ACC112 (cell line): ENCODE measurements at regions not wholly inside any gene's neighbourhood (a gene's known extent, or its start where the extent isn't known, plus 50 kb on each side); places are given as distances from the start of the nearest gene placed in this dataset.
A peak's percentile ranks its signal among the peaks of the same experiment; 100 is the strongest.

ENCODE experiments used
- H2AFZ ChIP-seq: fragments of 200-600 bp; sonication (generic); one replicate; pipeline ENCODE4 v1.6.0; 2017; ENCODE audit warnings: antibody characterized with exemption, low read length; ENCODE audit not compliant: unreplicated experiment
- H3K27ac ChIP-seq: fragments of 200-600 bp; sonication (generic); 2 replicates; pipeline ENCODE4 v1.5.1; 2014; ENCODE audit warnings: low read depth, mild to moderate bottlenecking, antibody characterized with exemption, low read length, moderate library complexity
- H3K27me3 ChIP-seq: fragments of 200-600 bp; sonication (generic); 2 replicates; pipeline ENCODE4 v1.6.1; 2014; ENCODE audit warnings: mild to moderate bottlenecking, antibody characterized with exemption, low read length, moderate library complexity, mixed read lengths; ENCODE audit not compliant: insufficient read depth
- H3K36me3 ChIP-seq: fragments of 200-600 bp; sonication (generic); 2 replicates; pipeline ENCODE4 v1.6.1; 2016; ENCODE audit warnings: mild to moderate bottlenecking, antibody characterized with exemption, low read length, moderate library complexity, mixed read lengths; ENCODE audit not compliant: insufficient read depth
- H3K4me1 ChIP-seq: fragments of 200-600 bp; sonication (generic); one replicate; pipeline ENCODE4 v1.6.1; 2016; ENCODE audit warnings: low read length, mixed read lengths; ENCODE audit not compliant: insufficient read depth, unreplicated experiment, control insufficient read depth
- H3K4me3 ChIP-seq: fragments of 200-600 bp; sonication (generic); 2 replicates; pipeline ENCODE4 v1.5.1; 2014; ENCODE audit warnings: mild to moderate bottlenecking, low read depth, low read length
- H3K79me2 ChIP-seq: fragments of 200-600 bp; sonication (generic); one replicate; pipeline ENCODE4 v1.6.0; 2016; ENCODE audit warnings: low read length; ENCODE audit not compliant: control insufficient read depth, unreplicated experiment, insufficient read depth

DNA sequence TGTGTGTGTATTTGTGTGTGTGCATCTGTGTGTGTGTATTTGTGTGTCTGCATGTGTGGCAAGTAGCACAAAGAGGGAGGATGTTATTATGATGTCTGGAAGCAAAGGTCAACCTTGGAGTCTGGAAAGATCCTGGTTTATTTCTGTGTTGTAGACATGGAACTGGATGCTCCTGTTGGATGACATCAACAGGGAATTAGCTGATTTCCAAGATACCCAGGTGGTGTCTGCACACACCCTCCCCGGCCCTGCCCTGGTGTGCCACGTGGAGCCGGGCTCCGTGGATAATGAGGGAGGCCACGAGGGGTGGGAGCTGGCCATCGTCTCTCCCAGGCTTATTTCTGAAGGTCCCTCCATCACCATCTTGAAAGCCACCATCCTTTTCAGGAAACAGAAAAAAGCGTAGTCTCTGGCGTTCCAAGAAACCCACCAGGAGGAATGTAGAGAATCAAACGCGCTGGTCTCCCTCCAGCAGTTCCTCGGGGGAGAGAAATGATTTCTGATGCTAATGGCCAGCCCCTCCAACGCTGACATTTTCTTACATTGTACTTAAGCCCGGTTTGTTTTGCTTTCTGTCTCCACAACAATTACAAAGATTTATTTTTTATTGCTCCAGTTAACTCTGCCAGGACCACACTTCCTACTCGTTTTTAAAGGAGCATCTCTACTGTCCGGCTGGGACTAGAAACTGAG, 93.3 kb downstream of the FOXL1 start:
- Histone ChIP-seq H3K79me2 (no peaks in the 10 kb centered on the region), H3K4me1 (peaks cover 23% of the 10 kb centered on the region), H3K36me3 (no peaks in the 10 kb centered on the region), H3K27me3 (no peaks in the 10 kb centered on the region), H3K27ac (no peak overlapping the region), H2AFZ (peak overlapping the region; percentile 73), H3K4me3 (no peak overlapping the region)

DNA sequence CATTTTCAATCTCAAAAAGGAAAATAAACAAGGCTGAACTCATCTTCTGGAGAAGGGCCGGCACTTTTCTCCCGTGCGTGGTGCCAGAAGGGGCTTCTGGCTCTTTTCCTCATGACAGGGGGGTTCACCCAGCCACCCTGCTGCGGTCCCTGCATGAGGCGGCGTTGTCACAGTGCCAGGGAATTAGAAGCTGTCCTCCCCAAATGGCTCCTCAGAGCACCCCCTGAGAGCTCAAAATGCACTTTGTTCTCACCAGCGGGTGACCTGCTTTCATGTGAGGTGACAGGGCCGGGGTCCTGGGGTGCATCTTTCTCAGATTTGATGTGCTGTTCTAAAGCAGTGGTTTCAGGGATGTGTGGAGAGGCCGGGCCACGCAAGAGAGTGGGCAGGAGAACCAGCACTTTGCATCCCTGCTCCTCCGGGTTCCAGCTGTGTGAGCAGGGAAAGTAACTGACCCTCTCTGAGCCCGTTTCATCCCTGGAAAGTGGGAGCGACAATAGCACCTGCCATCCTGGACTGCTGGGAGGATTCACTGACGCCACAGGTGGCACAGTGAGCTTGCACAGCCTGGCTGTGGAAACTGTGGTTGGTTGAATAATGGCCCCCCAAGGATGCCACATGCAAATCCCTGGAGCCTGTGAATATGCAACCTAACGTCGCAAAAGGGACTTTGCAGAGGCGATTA, 94.0 kb downstream of the FOXL1 start:
- H3K4me3 ChIP-seq: no peak overlapping the region
- H3K4me1 ChIP-seq: peaks cover 20% of the 10 kb centered on the region
- no peaks in the 10 kb centered on the region for H3K27me3 ChIP-seq
- no peaks in the 10 kb centered on the region for H3K36me3 ChIP-seq
- H3K27ac ChIP-seq: no peak overlapping the region
- no peaks in the 10 kb centered on the region for H3K79me2 ChIP-seq
- no peak overlapping the region for H2AFZ ChIP-seq

DNA sequence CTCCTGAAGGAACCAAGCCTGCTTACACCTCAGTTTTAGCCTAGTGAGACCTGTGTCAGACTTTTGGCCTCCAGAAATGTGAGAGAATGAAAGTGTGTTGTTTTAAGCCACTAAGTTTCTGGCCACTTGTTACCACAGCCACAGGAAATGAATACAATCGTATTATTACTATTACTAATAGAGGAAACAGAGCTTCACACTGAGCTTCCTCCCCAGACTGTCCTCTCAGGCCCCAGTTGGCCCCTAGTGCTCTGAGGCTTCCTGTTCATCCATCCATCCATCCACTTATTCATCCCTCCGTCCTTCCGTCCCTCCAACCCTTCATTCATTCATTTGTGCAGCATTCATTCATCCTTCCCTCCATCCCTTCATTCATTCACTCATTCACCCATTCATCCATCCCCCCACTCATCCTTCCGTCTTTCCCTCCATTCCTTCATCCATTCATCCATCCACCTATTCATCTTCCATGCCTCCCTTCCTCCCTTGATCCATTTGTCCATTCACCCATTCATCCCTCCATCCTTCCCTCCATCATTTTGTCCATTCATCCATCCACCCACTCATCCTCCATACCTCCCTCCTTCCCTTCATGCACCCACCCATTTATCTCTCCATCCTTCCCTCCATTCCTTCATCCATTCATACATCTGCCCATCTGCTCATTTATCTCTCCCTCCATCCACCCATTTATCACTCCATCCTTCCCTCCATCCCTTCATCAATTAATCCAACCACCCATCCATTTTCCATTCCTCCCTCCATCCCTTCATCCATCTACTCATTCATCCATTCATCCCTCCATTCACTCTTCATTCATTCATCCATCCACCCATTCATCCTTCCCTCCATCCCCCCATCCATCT, 95.0 kb downstream of the FOXL1 start:
- Histone ChIP-seq H3K4me3 (no peak overlapping the region), H3K27me3 (no peaks in the 10 kb centered on the region), H2AFZ (no peak overlapping the region), H3K27ac (no peak overlapping the region), H3K79me2 (no peaks in the 10 kb centered on the region), H3K4me1 (peaks cover 17% of the 10 kb centered on the region), H3K36me3 (no peaks in the 10 kb centered on the region)

DNA sequence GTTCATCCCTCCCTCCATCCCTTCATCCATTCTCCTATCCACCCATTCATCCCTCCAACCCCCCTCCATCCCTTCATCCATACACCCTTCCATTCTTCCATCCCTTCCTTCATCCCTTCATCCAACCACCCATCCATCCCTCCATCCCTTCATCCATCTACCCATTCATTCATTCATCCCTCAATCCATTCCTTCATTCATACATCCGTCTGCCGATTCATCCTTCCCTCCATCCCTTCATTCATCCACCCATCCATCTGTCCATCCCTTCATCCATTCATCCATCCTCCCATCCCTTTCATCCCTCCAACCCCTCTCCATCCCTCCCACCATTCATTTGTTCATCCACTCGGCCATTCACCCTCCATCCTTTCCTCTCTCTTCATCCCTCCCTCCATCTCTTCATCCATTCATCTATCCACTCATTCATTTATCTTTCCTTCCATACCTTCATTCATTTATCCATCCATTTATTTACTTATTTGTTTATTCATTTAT, 95.7 kb downstream of the FOXL1 start:
- no peak overlapping the region for H2AFZ ChIP-seq
- no peak overlapping the region for H3K27ac ChIP-seq
- H3K4me1 ChIP-seq: peaks cover 17% of the 10 kb centered on the region
- no peak overlapping the region for H3K4me3 ChIP-seq
- H3K27me3 ChIP-seq: no peaks in the 10 kb centered on the region
- H3K36me3 ChIP-seq: no peaks in the 10 kb centered on the region
- H3K79me2 ChIP-seq: no peaks in the 10 kb centered on the region

DNA sequence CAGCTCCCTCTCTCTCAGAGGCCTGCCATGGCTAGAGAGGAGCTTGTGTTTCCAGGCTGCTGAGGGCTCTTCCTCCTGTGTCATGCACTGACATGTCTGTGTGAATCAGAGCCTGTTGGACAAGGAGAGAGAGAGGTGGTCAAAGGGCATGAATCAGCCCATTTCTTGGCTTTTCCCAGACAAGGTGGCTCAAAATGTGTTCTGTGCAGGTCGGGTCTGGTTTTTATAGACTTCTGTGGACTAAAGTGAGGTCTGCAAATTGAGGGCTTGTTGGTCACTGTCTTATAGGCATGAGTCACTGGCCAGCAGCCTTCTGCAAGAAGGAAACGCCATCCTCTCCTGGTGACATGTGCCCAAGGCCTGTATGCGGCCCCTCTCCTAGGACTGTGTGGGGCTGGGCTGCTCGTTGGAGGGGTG, 97.9 kb downstream of the FOXL1 start:
- Histone ChIP-seq H3K27me3 (no peaks in the 10 kb centered on the region), H3K27ac (peak overlapping the region; percentile 75), H3K4me1 (peaks cover 35% of the 10 kb centered on the region)

DNA sequence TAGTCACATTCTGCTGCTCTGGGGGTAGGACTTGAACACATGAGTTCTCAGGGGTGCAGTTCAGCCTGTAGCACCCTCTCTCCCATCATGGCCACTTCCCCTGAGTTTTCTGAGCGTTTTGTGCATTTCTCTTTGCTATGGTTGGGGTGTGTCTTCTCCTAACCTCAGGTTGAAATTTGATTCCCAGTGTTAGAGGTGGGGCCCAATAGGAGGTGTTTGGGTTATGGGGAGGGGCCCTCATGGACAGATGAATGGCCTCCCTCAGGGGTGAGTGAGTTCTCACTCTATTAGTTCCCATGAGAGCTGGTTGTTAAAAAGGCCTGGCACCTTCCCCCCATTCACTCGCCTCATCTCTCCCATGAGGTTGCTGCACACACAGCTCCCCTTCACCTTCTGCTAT, 101.1 kb downstream of the FOXL1 start:
- Histone ChIP-seq H2AFZ (no peak overlapping the region), H3K36me3 (no peaks in the 10 kb centered on the region), H3K79me2 (no peaks in the 10 kb centered on the region), H3K4me1 (peaks cover 52% of the 10 kb centered on the region), H3K27me3 (no peaks in the 10 kb centered on the region), H3K4me3 (0 out of 2 replicates have a peak overlapping the region, but pooled peaks have one; percentile 70), H3K27ac (peak overlapping the region; percentile 96)

More for the DNA sequence above, 97.9 kb downstream of the FOXL1 start:
- Histone ChIP-seq H3K79me2 (no peaks in the 10 kb centered on the region), H3K36me3 (no peaks in the 10 kb centered on the region), H2AFZ (no peak overlapping the region), H3K4me3 (no peak overlapping the region)

DNA sequence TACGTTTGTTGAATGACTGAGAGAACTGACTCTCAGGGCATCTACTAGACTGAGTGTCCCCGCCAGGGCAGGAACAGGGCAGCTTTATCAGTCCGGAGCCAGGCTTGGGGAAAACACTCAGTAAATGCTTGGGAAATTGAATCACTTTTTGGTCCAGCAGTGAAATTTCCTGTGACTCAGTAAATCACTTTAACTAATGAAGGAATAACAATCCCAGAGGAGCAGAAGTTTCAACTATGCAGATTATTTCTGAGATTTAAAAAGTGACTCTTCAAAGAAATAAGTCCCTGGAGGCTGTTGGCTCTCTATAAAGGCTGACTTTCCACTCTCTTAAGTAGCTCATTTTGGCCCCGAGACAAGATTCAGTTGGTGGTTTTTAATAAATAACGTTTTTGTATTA, 101.8 kb downstream of the FOXL1 start:
- Histone ChIP-seq H3K79me2 (no peaks in the 10 kb centered on the region), H3K27ac (peak overlapping the region; percentile 96), H3K4me1 (peaks cover 52% of the 10 kb centered on the region), H3K36me3 (no peaks in the 10 kb centered on the region), H3K4me3 (peak overlapping the region; percentile 70), H2AFZ (no peak overlapping the region), H3K27me3 (no peaks in the 10 kb centered on the region)

DNA sequence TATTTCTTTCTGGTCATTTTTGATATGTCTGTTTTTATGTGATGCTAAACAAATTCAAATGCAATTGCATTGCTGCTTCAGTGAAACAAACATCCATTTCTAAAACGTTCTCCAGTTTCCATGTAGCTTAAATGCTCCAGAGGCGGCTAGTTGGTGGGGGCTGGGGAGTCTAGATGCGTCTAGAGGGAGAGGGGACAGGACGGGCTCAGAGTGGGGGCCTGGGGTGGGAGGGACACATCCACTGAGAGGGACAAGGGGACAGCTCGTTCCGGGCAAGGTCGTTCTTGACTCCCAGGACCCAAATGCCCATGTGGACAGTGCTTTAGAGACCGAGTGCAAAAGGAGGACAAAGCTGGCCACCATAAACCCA, 102.3 kb downstream of the FOXL1 start:
- Histone ChIP-seq H3K36me3 (no peaks in the 10 kb centered on the region), H3K79me2 (no peaks in the 10 kb centered on the region), H3K4me3 (peak overlapping the region; percentile 70), H3K4me1 (peaks cover 48% of the 10 kb centered on the region), H3K27me3 (no peaks in the 10 kb centered on the region), H2AFZ (peak overlapping the region; percentile 40), H3K27ac (peak overlapping the region; percentile 96)

DNA sequence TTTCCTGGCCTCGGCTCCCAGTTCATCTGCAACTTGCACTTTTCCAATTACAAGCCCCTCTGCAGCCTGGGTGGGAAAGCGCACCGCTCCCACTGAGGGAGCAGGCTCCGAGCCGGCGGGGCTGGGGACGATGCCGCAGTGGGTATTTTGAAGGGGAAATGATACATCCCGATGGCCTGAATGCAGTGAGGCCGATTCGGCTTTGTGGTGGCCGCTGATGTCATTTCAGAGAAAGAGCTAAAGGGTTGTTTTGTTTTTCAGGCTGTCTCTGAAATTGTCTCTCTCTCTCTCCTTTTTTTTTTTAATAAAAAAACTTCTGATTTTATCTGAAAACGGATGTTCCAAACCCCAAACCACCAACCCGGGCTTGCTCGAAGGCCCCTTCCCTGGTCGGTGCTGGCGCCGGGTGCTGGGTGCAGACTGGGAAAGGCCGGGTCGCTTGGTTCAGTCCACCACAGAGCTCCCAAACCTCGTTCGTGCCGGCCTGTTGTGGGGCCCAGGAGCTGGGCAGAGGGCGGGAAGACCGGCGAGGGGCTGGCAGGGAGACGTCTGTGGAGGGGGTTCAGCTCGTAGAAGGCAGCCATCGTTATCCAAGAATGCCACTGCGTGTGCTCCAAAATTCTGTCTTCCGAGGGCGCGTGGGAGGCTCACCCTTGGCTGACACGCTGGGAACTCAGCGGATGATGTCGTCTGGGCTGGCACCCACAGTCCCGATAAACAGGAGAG, 102.8 kb downstream of the FOXL1 start:
- H3K4me1 ChIP-seq: peaks cover 42% of the 10 kb centered on the region
- H3K27me3 ChIP-seq: no peaks in the 10 kb centered on the region

DNA sequence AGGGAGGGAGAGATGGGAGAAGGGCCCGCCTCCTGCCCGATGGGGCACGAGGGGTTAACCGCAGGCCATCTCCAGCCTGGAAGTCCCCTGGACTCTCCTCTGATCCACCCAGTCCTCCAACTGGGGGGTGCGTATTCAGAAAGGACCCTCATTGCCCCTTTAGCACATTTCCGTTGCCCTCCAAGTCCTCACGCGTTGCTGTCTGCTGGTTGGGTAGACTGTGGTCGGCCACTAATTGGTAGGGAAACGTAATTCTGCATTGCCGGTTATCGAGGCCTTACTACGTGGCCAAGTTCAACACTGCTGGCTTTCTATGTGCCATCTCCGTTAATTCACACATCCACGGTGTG, 103.4 kb downstream of the FOXL1 start:
- Histone ChIP-seq H3K4me1 (peaks cover 37% of the 10 kb centered on the region), H2AFZ (peak overlapping the region; percentile 8), H3K79me2 (no peaks in the 10 kb centered on the region), H3K27me3 (no peaks in the 10 kb centered on the region), H3K36me3 (no peaks in the 10 kb centered on the region), H3K4me3 (peak overlapping the region; percentile 70), H3K27ac (peak overlapping the region; percentile 96)

More for the DNA sequence above, 102.8 kb downstream of the FOXL1 start:
- peak overlapping the region; percentile 40 for H2AFZ ChIP-seq
- H3K4me3 ChIP-seq: peak overlapping the region; percentile 70
- peak overlapping the region; percentile 96 for H3K27ac ChIP-seq
- no peaks in the 10 kb centered on the region for H3K79me2 ChIP-seq
- H3K36me3 ChIP-seq: no peaks in the 10 kb centered on the region
